COLO829 (cell line): ENCODE measurements at regions not wholly inside any gene's neighbourhood (a gene's known extent, or its start where the extent isn't known, plus 50 kb on each side); places are given as distances from the start of the nearest gene placed in this dataset.
A peak's percentile ranks its signal among the peaks of the same experiment; 100 is the strongest.

ENCODE experiments used
- DNase-seq: peaks from one replicate; pipeline ENCODE4 v3.0.0; 2012; ENCODE audit warnings: low spot score

DNA sequence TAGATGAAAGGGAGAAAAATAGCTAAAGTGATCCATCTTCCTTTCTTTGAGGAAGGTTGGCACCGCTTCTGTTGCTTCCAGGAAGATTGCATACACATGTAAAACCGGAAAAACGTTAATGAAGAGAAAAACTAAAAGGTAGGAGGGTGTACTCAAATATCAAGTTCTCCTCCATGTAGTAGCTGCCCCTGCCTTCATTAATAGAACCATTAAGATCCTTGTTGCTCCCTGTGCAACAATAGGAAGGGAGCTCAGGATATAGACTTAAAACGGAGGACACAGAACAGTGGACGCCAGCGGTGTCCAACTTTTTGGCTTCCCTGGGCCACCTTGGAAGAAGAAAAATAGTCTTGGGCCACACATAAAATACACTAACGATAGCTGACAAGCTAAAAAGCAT is 118.9 kb downstream of the TMEM174 start:
- DNase-seq = no peak

DNA sequence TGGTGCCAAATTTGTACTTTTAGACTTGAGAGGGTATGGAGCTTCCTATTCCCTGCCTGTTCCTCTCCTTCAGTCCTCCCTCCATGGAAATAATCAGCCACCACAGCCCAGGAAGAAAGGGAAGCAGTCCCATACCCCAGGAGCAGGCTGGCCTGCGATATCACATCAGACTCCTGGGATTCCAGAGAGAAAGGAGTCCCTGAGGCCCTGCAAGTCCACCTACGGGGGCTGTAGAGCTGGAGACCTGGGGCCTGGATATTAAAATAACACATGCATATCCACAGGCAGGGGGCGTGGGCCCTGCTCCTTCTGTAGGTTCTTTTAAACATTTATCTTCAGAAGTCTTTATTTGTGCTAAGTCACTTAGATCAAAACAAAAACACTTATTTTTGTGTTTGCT is 117.2 kb downstream of the TMEM174 start:
- no peak for DNase-seq

GRCh38 chr5:73288803-73289720 is 116.1 kb downstream of the TMEM174 start:
- no peak for DNase-seq

DNA sequence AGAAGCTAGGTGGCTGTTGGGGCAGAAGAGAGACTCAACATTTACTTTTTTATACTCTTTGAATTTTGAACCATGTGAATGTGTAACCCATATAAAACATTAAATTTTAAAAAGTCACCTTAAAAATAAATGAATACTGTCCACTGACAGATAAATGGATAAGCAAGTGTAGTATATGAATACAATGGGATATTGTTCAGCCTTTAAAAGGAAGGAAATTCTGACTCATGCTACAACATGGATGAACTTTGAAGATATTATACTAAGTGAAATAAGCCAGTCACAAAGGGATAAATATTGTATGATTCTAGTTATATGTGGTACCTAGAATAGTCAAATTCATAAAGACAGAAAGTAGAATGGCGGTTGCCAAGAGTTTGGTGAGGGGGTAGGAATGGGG is 113.9 kb downstream of the TMEM174 start:
- no peak for DNase-seq

DNA sequence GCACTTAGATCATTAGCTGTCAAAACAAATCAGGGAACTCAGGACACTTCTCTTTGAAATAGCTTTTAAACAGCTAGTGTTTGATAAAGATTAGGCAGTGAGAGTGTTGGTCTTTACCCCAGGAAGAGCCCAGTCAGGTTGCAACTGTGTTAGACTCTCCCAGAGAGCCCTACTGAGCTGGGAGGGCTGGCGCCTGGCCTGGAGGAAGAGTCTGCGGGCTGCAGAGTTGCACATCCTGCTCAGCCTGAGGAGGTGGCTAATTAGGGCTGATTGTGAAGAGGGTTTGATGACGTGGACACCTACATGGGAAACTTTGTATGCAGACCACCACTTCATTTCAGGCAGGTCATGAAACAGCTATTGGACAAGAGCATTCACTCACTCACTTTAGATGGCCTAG is 112.0 kb downstream of the TMEM174 start:
- no peak for DNase-seq

DNA sequence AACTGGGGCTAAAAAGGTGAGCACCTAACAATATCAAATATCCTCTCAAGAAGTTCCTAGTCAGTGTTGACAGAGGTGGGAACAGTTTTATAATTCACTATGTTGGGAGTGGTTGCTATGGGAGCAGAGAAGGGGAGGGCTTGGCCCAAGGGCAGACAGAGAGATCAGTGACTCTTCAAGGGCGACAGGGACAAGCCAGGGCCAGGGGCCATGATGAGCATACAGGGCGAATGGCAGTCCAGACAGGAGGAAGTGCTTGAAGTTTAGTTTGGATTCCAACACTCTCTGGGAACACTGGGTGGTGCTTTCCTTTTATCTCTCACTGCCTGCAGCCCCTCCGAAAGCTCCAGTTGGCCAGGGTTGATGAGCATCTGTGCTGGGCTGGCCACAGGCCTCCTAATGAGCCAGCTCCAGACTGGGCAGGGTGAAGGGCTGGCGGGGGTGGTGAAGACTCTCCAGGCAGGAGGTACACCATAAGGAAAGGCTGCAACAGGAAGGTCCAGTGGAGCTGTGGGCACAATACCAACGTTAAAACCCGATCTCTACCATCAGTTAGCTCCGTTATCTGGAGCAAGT is 111.3 kb downstream of the TMEM174 start:
- no peak for DNase-seq

- no peak for DNase-seq
Measured at GRCh38 chr5:73282923-73283322, 109.9 kb downstream of the TMEM174 start.

DNA sequence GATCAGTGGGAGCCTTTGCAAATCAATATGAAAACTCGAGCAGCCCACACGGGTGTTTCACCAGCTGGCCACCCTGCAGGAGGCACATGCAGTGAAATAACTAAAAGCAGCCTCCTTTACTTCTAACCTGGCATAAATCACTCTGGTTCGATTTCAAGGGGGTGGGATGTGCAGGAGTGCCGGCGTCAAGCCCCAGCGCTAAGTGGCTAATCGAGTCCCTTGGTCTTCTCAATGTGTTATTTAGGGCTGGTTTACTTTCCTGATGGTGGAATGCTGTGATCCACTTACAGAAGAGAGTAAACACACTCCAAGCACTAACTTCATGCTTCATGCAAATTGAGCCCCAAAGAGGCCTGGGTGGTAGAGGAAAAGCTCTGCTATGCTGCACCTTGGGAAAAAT is 109.4 kb downstream of the TMEM174 start:
- no peak for DNase-seq

GRCh38 chr5:73280821-73281746 is 108.1 kb downstream of the TMEM174 start:
- DNase-seq = peak; percentile 9

DNA sequence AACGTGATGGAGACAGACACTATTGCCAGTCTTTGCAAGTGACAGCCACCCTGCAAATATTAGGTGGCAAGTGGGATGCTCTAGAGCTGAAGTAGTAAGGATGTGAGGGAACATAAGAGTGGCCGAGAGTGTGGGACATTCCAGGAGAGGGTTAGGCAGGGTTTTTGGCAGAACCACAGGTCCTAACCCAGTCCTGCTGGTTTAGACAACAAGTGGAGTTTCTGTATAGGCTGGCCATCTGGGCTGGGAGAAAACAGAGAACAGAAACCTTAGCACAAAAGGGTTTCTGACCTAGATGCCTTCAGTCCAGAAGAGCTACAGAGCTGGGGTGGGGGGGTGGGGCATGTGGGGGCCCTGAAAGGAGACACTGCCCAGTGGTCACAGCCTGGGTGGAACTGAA is 107.4 kb downstream of the TMEM174 start:
- no peak for DNase-seq

DNA sequence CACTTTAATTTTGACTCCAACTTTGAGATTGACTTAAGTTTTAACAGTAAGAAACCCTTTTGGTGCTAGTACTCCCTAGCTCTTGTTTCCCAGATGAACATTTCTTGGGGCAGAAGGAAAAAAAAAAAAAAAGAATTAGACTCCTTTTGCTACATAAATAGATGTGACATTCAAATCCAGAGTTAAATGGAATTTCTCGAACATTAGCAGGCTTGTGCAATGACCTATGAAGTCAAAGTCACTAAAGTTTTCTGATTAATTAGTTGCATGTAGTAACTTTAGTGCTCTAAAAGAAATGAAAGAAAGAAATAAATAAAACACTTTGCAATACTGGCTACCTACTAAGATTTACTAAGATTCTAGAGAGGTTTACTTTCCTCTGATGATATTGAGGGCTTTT is 106.8 kb downstream of the TMEM174 start:
- DNase-seq = no peak

- no peak for DNase-seq
Measured at GRCh38 chr5:73278693-73279092, 105.7 kb downstream of the TMEM174 start.

DNA sequence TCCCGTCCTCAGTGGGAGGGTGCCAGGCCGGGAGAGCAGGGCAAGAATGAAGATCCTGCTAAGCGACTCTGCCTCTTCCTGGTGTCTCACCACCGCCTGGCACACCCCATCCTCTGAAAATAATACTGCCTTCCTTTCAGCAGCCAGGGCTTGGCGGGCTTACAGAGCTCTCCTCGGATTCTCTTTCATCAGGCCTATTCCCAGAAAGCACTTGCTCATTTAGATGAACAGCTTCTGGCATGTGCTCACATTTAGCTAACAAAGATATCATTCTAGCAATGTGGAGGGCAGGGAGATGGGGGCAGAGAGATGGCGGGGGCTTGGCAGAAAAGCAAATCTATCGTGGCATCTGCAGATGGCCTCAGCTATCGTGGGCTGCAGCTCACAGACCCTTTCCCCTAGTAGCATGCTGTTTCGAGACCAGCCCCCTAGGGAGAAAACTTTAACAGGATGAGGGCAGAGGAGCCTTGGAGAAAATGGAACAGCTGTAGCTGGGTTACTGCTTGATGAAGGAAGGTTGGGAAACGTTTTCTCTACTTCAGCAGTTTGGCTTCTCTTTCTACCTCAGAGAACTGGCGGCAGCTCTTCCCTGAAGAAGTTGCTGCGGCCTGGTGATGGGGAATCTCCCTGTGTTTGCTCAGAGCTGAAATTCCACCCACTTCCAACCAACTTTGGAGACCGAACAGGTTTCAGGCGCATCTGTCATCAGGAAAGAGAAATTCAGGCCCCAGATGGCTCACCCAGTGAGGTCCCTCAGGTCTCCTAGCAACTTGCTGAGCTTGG is 102.1 kb downstream of the TMEM174 start:
- DNase-seq = no peak

GRCh38 chr5:73274121-73274520 is 101.1 kb downstream of the TMEM174 start:
- no peak for DNase-seq

- no peak for DNase-seq
Measured at GRCh38 chr5:73273379-73274050, 100.5 kb downstream of the TMEM174 start.

DNA sequence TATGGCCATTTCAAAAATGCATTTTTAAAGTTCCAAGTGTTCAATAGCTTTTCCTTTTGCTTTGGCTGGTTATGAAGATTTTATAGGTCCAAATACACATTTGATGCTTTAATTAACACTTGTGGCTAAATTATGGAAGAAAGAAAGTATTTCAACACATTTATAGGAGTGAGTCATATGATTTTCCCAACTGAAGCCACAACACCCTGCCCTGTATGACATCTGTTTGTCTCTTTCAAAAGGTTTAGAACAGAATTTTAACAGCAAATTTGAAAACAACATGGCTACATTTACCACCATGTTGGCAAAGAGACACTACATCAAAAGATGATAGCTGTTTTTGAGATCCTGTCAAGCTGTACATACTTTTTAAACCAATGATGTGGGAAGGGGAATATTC is 99.4 kb downstream of the TMEM174 start:
- DNase-seq = no peak

- no peak for DNase-seq
Measured at GRCh38 chr5:73268826-73269225, 95.8 kb downstream of the TMEM174 start.

GRCh38 chr5:73267766-73268435 is 94.9 kb downstream of the TMEM174 start:
- DNase-seq = no peak

- DNase-seq = no peak
Measured at GRCh38 chr5:73266925-73267765, 94.2 kb downstream of the TMEM174 start.
